AG04450 (cell line): ENCODE measurements at regions not wholly inside any gene's neighbourhood (a gene's known extent, or its start where the extent isn't known, plus 50 kb on each side); places are given as distances from the start of the nearest gene placed in this dataset.

Experiments used
- CTCF ChIA-PET: fragments of 300-600, 350-600 bp; formaldehyde crosslinking; extraction: SDS; loops from one replicate; lab custom pipeline; 2022; ENCODE audit warnings: antibody characterized with exemption, inconsistent platforms; lab: Charles Lee
- POLR2A ChIA-PET: fragments of 350-600 bp; formaldehyde crosslinking; extraction: SDS; loops from one replicate; lab custom pipeline; 2021; ENCODE audit warnings: antibody characterized with exemption, inconsistent platforms; lab: Yijun Ruan, JAX
- DNase-seq: peaks from one replicate; pipeline ENCODE4 v3.0.0-alpha.2; 2011; ENCODE audit warnings: low read depth, low spot score
- H3K27ac ChIP-seq: one replicate; pipeline ENCODE4 v1.5.1; 2012; ENCODE audit warnings: low read depth, low read length, control low read depth
- H3K27me3 ChIP-seq: one replicate; pipeline ENCODE4 v1.6.0; 2012; ENCODE audit warnings: low read length; ENCODE audit not compliant: control insufficient read depth, insufficient read depth
- H3K4me3 ChIP-seq: 2 replicates; pipeline ENCODE4 v1.5.1; 2011; ENCODE audit warnings: mild to moderate bottlenecking, low read depth, low read length, control low read depth
- H3K9me3 ChIP-seq: 2 replicates; pipeline ENCODE4 v1.5.1; 2012; ENCODE audit warnings: low read length; ENCODE audit not compliant: control insufficient read depth, insufficient read depth
- TF ChIP-seq, protein P1 (sequence below): IDR thresholded peaks from 2 replicates; pipeline ENCODE4 v1.5.1; 2011; ENCODE audit warnings: low read depth, low read length, control low read depth, inconsistent platforms

DNA sequence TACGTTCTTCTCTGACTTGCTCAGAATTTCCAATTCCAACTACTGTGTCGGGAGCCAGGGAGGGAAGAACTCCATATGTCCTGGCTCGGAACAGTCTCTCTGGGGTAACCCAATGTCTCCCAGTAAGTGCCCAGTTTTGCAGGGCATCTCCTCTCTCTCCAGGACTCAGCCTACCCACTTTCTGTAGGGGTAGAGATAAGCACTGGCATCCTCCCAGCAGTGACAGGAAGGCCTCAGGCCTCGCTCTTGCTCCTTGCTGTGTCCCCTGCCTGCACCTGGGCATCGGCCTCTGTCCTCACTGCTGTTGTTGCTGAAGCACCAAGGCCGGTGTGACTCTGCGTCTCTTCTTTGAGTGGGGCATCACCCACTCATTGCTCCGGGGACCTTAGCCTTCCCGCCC lies 388.9 kb upstream of the JARID2 start:
- ChIA-PET POLR2A (interaction anchor here (0.7 kb wide), 1 partner anchor 699 kb away, joined by 7 read pairs; no protein-coding TSS in a partner anchor), CTCF (no interaction called here)
- H3K27me3 ChIP-seq, result no peaks in the 10 kb centered on the region
- TF ChIP-seq, protein P1, sequence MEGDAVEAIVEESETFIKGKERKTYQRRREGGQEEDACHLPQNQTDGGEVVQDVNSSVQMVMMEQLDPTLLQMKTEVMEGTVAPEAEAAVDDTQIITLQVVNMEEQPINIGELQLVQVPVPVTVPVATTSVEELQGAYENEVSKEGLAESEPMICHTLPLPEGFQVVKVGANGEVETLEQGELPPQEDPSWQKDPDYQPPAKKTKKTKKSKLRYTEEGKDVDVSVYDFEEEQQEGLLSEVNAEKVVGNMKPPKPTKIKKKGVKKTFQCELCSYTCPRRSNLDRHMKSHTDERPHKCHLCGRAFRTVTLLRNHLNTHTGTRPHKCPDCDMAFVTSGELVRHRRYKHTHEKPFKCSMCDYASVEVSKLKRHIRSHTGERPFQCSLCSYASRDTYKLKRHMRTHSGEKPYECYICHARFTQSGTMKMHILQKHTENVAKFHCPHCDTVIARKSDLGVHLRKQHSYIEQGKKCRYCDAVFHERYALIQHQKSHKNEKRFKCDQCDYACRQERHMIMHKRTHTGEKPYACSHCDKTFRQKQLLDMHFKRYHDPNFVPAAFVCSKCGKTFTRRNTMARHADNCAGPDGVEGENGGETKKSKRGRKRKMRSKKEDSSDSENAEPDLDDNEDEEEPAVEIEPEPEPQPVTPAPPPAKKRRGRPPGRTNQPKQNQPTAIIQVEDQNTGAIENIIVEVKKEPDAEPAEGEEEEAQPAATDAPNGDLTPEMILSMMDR, result no peak
- no peak overlapping the region for H3K4me3 ChIP-seq
- H3K9me3 ChIP-seq, result no peaks in the 10 kb centered on the region
- H3K27ac ChIP-seq, result no peak overlapping the region
- no peak for DNase-seq

GRCh38 chr6:14857501-14857900 lies 388.4 kb upstream of the JARID2 start:
- Histone ChIP-seq H3K4me3 (no peak overlapping the region), H3K27ac (no peak overlapping the region), H3K9me3 (no peaks in the 10 kb centered on the region), H3K27me3 (no peaks in the 10 kb centered on the region)
- TF ChIP-seq, protein P1, result no peak
- ChIA-PET POLR2A (no interaction called here), CTCF (interaction anchor here (0.5 kb wide), 1 partner anchor 585 kb away, joined by 4 read pairs; no protein-coding TSS in a partner anchor)
- DNase-seq, result no peak

DNA sequence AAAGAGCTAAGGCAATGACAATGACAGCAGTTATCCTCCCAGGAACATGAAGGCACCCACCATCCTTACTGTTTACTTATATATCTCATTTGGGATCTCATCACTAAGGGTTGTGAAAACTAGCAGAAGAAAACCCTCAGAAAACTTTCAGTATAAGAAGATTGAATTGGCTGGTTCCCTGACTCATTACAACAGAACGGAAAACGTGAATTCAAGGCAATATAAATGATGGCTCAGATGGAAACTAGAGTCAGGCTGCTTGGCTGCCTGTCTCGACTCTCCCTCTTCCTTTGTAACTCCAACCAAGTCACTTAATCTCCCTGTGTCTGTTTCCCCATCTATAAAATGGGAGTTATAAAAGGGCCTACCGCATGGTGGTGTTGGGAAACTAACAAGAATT lies 387.1 kb upstream of the JARID2 start:
- DNase-seq, result no peak
- POLR2A ChIA-PET, result no interaction called here
- CTCF ChIA-PET, result interaction anchor here (0.6 kb wide), 1 partner anchor 472 kb away, joined by 3 read pairs; no protein-coding TSS in a partner anchor
- H3K27me3 ChIP-seq, result no peaks in the 10 kb centered on the region
- TF ChIP-seq, protein P1, result no peak
- no peak overlapping the region for H3K27ac ChIP-seq
- H3K9me3 ChIP-seq, result no peaks in the 10 kb centered on the region
- H3K4me3 ChIP-seq, result no peak overlapping the region

DNA sequence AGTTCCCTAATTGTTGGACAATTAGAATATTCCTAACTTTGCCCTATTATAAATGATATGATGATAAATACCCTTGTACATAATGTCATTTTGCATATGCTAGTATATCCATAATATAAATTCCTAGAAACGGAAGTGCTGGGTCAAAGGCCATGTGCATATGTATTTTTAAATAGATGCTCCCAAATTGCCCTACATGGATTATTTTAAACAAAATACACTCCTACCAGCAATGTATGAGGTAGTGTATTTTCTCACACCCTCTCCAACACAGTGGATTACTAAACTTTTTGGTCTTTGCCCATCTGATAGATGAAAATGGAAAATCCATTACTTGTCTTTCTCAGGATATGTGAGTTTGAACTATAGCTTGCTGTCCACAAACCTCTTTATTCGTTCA lies 385.1 kb upstream of the JARID2 start:
- TF ChIP-seq, protein P1, result no peak
- H3K27me3 ChIP-seq, result no peaks in the 10 kb centered on the region
- ChIA-PET POLR2A (no interaction called here), CTCF (no interaction called here)
- no peak overlapping the region for H3K27ac ChIP-seq
- no peak overlapping the region for H3K4me3 ChIP-seq
- H3K9me3 ChIP-seq, result no peaks in the 10 kb centered on the region
- no peak for DNase-seq

- Histone ChIP-seq H3K9me3 (no peaks in the 10 kb centered on the region), H3K27ac (no peak overlapping the region), H3K4me3 (no peak overlapping the region), H3K27me3 (no peaks in the 10 kb centered on the region)
- ChIA-PET POLR2A (no interaction called here), CTCF (no interaction called here)
- no peak for DNase-seq
- TF ChIP-seq, protein P1, result no peak
These were observed 384.4 kb upstream of the JARID2 start for GRCh38 chr6:14861491-14861943.
